GM23248 (cell line): ENCODE measurements at regions not wholly inside any gene's neighbourhood (a gene's known extent, or its start where the extent isn't known, plus 50 kb on each side); places are given as distances from the start of the nearest gene placed in this dataset.

Experiments
- EZH2 ChIP-seq: fragments of 200-600 bp; sonication (generic); IDR thresholded peaks from 2 replicates; pipeline ENCODE4 v1.6.1; 2018; ENCODE audit warnings: antibody characterized with exemption, mild to moderate bottlenecking; ENCODE audit not compliant: insufficient read depth, poor library complexity, severe bottlenecking
- EZH2phosphoT487 ChIP-seq: fragments of 200-600 bp; sonication (generic); IDR thresholded peaks from 2 replicates; pipeline ENCODE4 v1.6.1; 2018; ENCODE audit warnings: antibody characterized with exemption, moderate library complexity, mild to moderate bottlenecking, low read depth; ENCODE audit not compliant: insufficient read depth

GRCh38 chr3:112735926-112736325 is 95.0 kb upstream of the CCDC80 start:
- TF ChIP-seq EZH2 = no peak
- TF ChIP-seq EZH2phosphoT487 = no peak
